Mesodermal cell (in vitro differentiated cells): ENCODE measurements at regions not wholly inside any gene's neighbourhood (a gene's known extent, or its start where the extent isn't known, plus 50 kb on each side); places are given as distances from the start of the nearest gene placed in this dataset.

Experiments used
- H3K27ac ChIP-seq: 2 replicates; pipeline ENCODE4 v1.7.0; 2013; ENCODE audit warnings: mild to moderate bottlenecking, low read depth, low read length, moderate library complexity; ENCODE audit not compliant: severe bottlenecking
- H3K36me3 ChIP-seq: 2 replicates; pipeline ENCODE4 v1.7.1; 2013; ENCODE audit warnings: mild to moderate bottlenecking, low read length, moderate library complexity; ENCODE audit not compliant: control insufficient read depth, insufficient read depth
- H3K4me1 ChIP-seq: one replicate; pipeline ENCODE4 v1.7.1; 2013; ENCODE audit warnings: mild to moderate bottlenecking, low read length; ENCODE audit not compliant: insufficient read depth, control insufficient read depth, poor library complexity, severe bottlenecking
- H3K4me3 ChIP-seq: 2 replicates; pipeline ENCODE4 v1.7.0; 2013; ENCODE audit warnings: low read length, control low read depth, mild to moderate bottlenecking; ENCODE audit not compliant: insufficient read depth, poor library complexity, severe bottlenecking; ENCODE audit errors: extremely low read depth
- H3K9me3 ChIP-seq: 2 replicates; pipeline ENCODE4 v1.7.1; 2013; ENCODE audit warnings: mild to moderate bottlenecking, low read length, moderate library complexity; ENCODE audit not compliant: control insufficient read depth
- WGBS, 2 experiments: methylation state at CpG; one replicate each; pipeline ENCODE4 v1.1.5; 2013; ENCODE audit warnings: missing lambda C conversion rate in 2 of 2; ENCODE audit not compliant: insufficient coverage in 2 of 2; 5-methylcytosine and 5-hydroxymethylcytosine counted together

GRCh38 chr5:122547219-122547618 is 227.7 kb upstream of the SNX2 start:
- no peaks in the 10 kb centered on the region for H3K4me1 ChIP-seq
- H3K36me3 ChIP-seq = no peaks in the 10 kb centered on the region
- no peak overlapping the region for H3K27ac ChIP-seq
- H3K9me3 ChIP-seq = no peaks in the 10 kb centered on the region
- H3K4me3 ChIP-seq = no peak overlapping the region
- WGBS, 2 experiments = no CpG with 5 or more reads among the region's 2 CpGs

GRCh38 chr5:122547669-122548068 is 227.2 kb upstream of the SNX2 start:
- H3K36me3 ChIP-seq = no peaks in the 10 kb centered on the region
- WGBS, 2 experiments = 91 to 97% methylated on average over 3 to 4 of the region's 4 CpGs
- H3K27ac ChIP-seq = no peak overlapping the region
- H3K4me1 ChIP-seq = no peaks in the 10 kb centered on the region
- H3K9me3 ChIP-seq = no peaks in the 10 kb centered on the region
- no peak overlapping the region for H3K4me3 ChIP-seq

- Histone ChIP-seq H3K9me3 (no peaks in the 10 kb centered on the region), H3K27ac (no peak overlapping the region), H3K4me3 (no peak overlapping the region), H3K36me3 (no peaks in the 10 kb centered on the region), H3K4me1 (no peaks in the 10 kb centered on the region)
Measured at GRCh38 chr5:122559676-122560075, 215.2 kb upstream of the SNX2 start.

- Histone ChIP-seq H3K36me3 (no peaks in the 10 kb centered on the region), H3K27ac (no peak overlapping the region), H3K4me1 (peaks cover 7% of the 10 kb centered on the region), H3K4me3 (no peak overlapping the region), H3K9me3 (no peaks in the 10 kb centered on the region)
- WGBS, 2 experiments = no CpG with 5 or more reads among the region's 3 CpGs
Measured at GRCh38 chr5:122561209-122561608, 213.7 kb upstream of the SNX2 start.

GRCh38 chr5:122565331-122565730 is 209.5 kb upstream of the SNX2 start:
- H3K36me3 ChIP-seq = no peaks in the 10 kb centered on the region
- 69 to 77% methylated on average over 5 to 6 of the region's 9 CpGs for WGBS, 2 experiments
- H3K4me3 ChIP-seq = no peak overlapping the region
- H3K27ac ChIP-seq = no peak overlapping the region
- H3K4me1 ChIP-seq = peaks cover 7% of the 10 kb centered on the region
- no peaks in the 10 kb centered on the region for H3K9me3 ChIP-seq

GRCh38 chr5:122576256-122577016 is 198.4 kb upstream of the SNX2 start:
- WGBS, 2 experiments = no CpG with 5 or more reads among the region's 3 CpGs
- Histone ChIP-seq H3K9me3 (no peaks in the 10 kb centered on the region), H3K27ac (no peak overlapping the region), H3K4me3 (no peak overlapping the region), H3K4me1 (no peaks in the 10 kb centered on the region), H3K36me3 (no peaks in the 10 kb centered on the region)

- no peaks in the 10 kb centered on the region for H3K36me3 ChIP-seq
- H3K4me3 ChIP-seq = no peak overlapping the region
- WGBS, 2 experiments = 76 to 88% methylated on average over 2 to 4 of the region's 7 CpGs
- H3K9me3 ChIP-seq = no peaks in the 10 kb centered on the region
- H3K27ac ChIP-seq = no peak overlapping the region
- no peaks in the 10 kb centered on the region for H3K4me1 ChIP-seq
Measured at GRCh38 chr5:122581629-122582028, 193.3 kb upstream of the SNX2 start.

GRCh38 chr5:122584411-122585300 is 190.2 kb upstream of the SNX2 start:
- Histone ChIP-seq H3K9me3 (no peaks in the 10 kb centered on the region), H3K4me1 (no peaks in the 10 kb centered on the region), H3K36me3 (no peaks in the 10 kb centered on the region), H3K4me3 (no peak overlapping the region), H3K27ac (no peak overlapping the region)
- 87 to 89% methylated on average over 12 to 13 of the region's 13 CpGs for WGBS, 2 experiments

- H3K4me3 ChIP-seq = no peak overlapping the region
Measured at GRCh38 chr5:122585371-122585770, 189.5 kb upstream of the SNX2 start.

GRCh38 chr5:122586351-122586750 is 188.5 kb upstream of the SNX2 start:
- no peak overlapping the region for H3K27ac ChIP-seq
- no peaks in the 10 kb centered on the region for H3K9me3 ChIP-seq
- no peaks in the 10 kb centered on the region for H3K4me1 ChIP-seq
- no peaks in the 10 kb centered on the region for H3K36me3 ChIP-seq
- no peak overlapping the region for H3K4me3 ChIP-seq
- WGBS, 2 experiments = no CpG with 5 or more reads among the region's 1 CpG

More at GRCh38 chr5:122585371-122585770, 189.5 kb upstream of the SNX2 start:
- Histone ChIP-seq H3K36me3 (no peaks in the 10 kb centered on the region), H3K4me1 (no peaks in the 10 kb centered on the region), H3K9me3 (no peaks in the 10 kb centered on the region), H3K27ac (no peak overlapping the region)
- WGBS, 2 experiments = no CpG with 5 or more reads among the region's 2 CpGs

- H3K4me3 ChIP-seq = no peak overlapping the region
- no peaks in the 10 kb centered on the region for H3K4me1 ChIP-seq
- H3K9me3 ChIP-seq = no peaks in the 10 kb centered on the region
- H3K27ac ChIP-seq = no peak overlapping the region
- WGBS, 2 experiments = 100% methylated on average over 2 of the region's 3 CpGs
- H3K36me3 ChIP-seq = no peaks in the 10 kb centered on the region
Measured at GRCh38 chr5:122591828-122592227, 183.1 kb upstream of the SNX2 start.
